Occipital lobe (tissue), 1 donor: ENCODE measurements at regions not wholly inside any gene's neighbourhood (a gene's known extent, or its start where the extent isn't known, plus 50 kb on each side); places are given as distances from the start of the nearest gene placed in this dataset.

Experiments
- DNase-seq: peaks from one replicate; lab custom pipeline; 2025; lab: John Stamatoyannopoulos, UW

- DNase-seq: no peak
These were observed 215.1 kb downstream of the TMEM114 start for GRCh38 chr16:8375232-8375587.

- DNase-seq: no peak
These were observed 215.6 kb downstream of the TMEM114 start for GRCh38 chr16:8374586-8375231.

- no peak for DNase-seq
These were observed 216.5 kb downstream of the TMEM114 start for GRCh38 chr16:8373676-8374431.

- DNase-seq: no peak
These were observed 218.2 kb downstream of the TMEM114 start for GRCh38 chr16:8372141-8372540.

GRCh38 chr16:8370374-8371270 is 219.7 kb downstream of the TMEM114 start:
- peak; percentile 25 for DNase-seq

- no peak for DNase-seq
These were observed 231.4 kb downstream of the TMEM114 start for GRCh38 chr16:8358937-8359336.

- DNase-seq: no peak
These were observed 234.6 kb downstream of the TMEM114 start for GRCh38 chr16:8355675-8356074.

GRCh38 chr16:8346294-8346693 is 244.0 kb downstream of the TMEM114 start:
- DNase-seq: no peak

- DNase-seq: no peak
These were observed 248.0 kb downstream of the TMEM114 start for GRCh38 chr16:8342276-8342675.

GRCh38 chr16:8330761-8331160 is 259.6 kb downstream of the TMEM114 start:
- DNase-seq: no peak

GRCh38 chr16:8326232-8326631 is 264.1 kb downstream of the TMEM114 start:
- DNase-seq: no peak

- DNase-seq: no peak
These were observed 267.2 kb downstream of the TMEM114 start for GRCh38 chr16:8323153-8323552.

GRCh38 chr16:8320131-8320530 is 270.2 kb downstream of the TMEM114 start:
- no peak for DNase-seq

- no peak for DNase-seq
These were observed 279.5 kb downstream of the TMEM114 start for GRCh38 chr16:8310816-8311215.

GRCh38 chr16:8310323-8310722 is 280.0 kb downstream of the TMEM114 start:
- DNase-seq: no peak

- no peak for DNase-seq
These were observed 285.1 kb downstream of the TMEM114 start for GRCh38 chr16:8305201-8305600.

GRCh38 chr16:8299635-8300034 is 290.7 kb downstream of the TMEM114 start:
- DNase-seq: no peak

- no peak for DNase-seq
These were observed 294.6 kb downstream of the TMEM114 start for GRCh38 chr16:8295513-8296237.

GRCh38 chr16:8293413-8293812 is 296.9 kb downstream of the TMEM114 start:
- DNase-seq: no peak

GRCh38 chr16:8292271-8292670 is 298.0 kb downstream of the TMEM114 start:
- DNase-seq: no peak

- no peak for DNase-seq
These were observed 304.0 kb downstream of the TMEM114 start for GRCh38 chr16:8286348-8286747.

- DNase-seq: no peak
These were observed 307.1 kb downstream of the TMEM114 start for GRCh38 chr16:8283195-8283594.
